ENCODE measurements at regions not wholly inside any gene's neighbourhood (a gene's known extent, or its start where the extent isn't known, plus 50 kb on each side); places are given as distances from the start of the nearest gene placed in this dataset.

GRCh38 chr15:46343196-46343935 is 708.5 kb downstream of the SQOR start:
- H3K4me1 ChIP-seq (ENCODE audit: insufficient read depth) = no peaks in the 10 kb centered on the region
- H3K27me3 ChIP-seq = no peaks in the 10 kb centered on the region
- no peaks in the 10 kb centered on the region for H3K36me3 ChIP-seq
- intact Hi-C loops (cut with DNase I) = no loop called here
- 79 to 85% (median 83%) methylated on average over 7 of the region's 7 CpGs for WGBS, 3 donors
- DNase-seq = no peak
- H3K9me3 ChIP-seq = no peaks in the 10 kb centered on the region
- TF ChIP-seq EP300 (IDR thresholded peaks at IDR 0.05) (no peak), CTCF (IDR thresholded peaks at IDR 0.05) (no peak), POLR2A (IDR thresholded peaks at IDR 0.05) (no peak)
- no peak overlapping the region for H3K4me3 ChIP-seq
- no peak overlapping the region for H3K27ac ChIP-seq

- Histone ChIP-seq H3K4me3 (no peak overlapping the region), H3K27ac (no peak overlapping the region), H3K27me3 (no peaks in the 10 kb centered on the region), H3K36me3 (no peaks in the 10 kb centered on the region), H3K9me3 (no peaks in the 10 kb centered on the region), H3K4me1 (ENCODE audit: insufficient read depth) (no peaks in the 10 kb centered on the region)
- intact Hi-C loops (cut with DNase I) = no loop called here
- TF ChIP-seq CTCF (IDR thresholded peaks at IDR 0.05) (no peak), EP300 (IDR thresholded peaks at IDR 0.05) (no peak), POLR2A (IDR thresholded peaks at IDR 0.05) (no peak)
- no peak for DNase-seq
- WGBS, 3 donors = 70 to 77% (median 73%) methylated on average over 2 of the region's 2 CpGs
Measured at GRCh38 chr15:46344115-46344724, 709.4 kb downstream of the SQOR start.

GRCh38 chr15:46344915-46345314 is 710.1 kb downstream of the SQOR start:
- Histone ChIP-seq H3K36me3 (no peaks in the 10 kb centered on the region), H3K27ac (no peak overlapping the region), H3K4me1 (ENCODE audit: insufficient read depth) (no peaks in the 10 kb centered on the region), H3K27me3 (no peaks in the 10 kb centered on the region), H3K4me3 (no peak overlapping the region), H3K9me3 (no peaks in the 10 kb centered on the region)
- intact Hi-C loops (cut with DNase I) = no loop called here
- no peak for TF ChIP-seq EP300 (IDR thresholded peaks at IDR 0.05)
- TF ChIP-seq CTCF (IDR thresholded peaks at IDR 0.05) = no peak
- TF ChIP-seq POLR2A (IDR thresholded peaks at IDR 0.05) = no peak
- DNase-seq = no peak
- 74 to 88% (median 87%) methylated on average over 3 of the region's 3 CpGs for WGBS, 3 donors

- no peaks in the 10 kb centered on the region for H3K36me3 ChIP-seq
- WGBS, 3 donors = 88 to 98% (median 89%) methylated on average over 3 of the region's 3 CpGs
- no peaks in the 10 kb centered on the region for H3K27me3 ChIP-seq
- intact Hi-C loops (cut with DNase I) = no loop called here
- H3K4me3 ChIP-seq = no peak overlapping the region
- no peaks in the 10 kb centered on the region for H3K9me3 ChIP-seq
- H3K4me1 ChIP-seq (ENCODE audit: insufficient read depth) = no peaks in the 10 kb centered on the region
- no peak for DNase-seq
- no peak overlapping the region for H3K27ac ChIP-seq
- TF ChIP-seq CTCF (IDR thresholded peaks at IDR 0.05) (no peak), POLR2A (IDR thresholded peaks at IDR 0.05) (no peak), EP300 (IDR thresholded peaks at IDR 0.05) (no peak)
Measured at GRCh38 chr15:46354443-46354842, 719.6 kb downstream of the SQOR start.
